SK-N-SH treated with all-trans-retinoic acid at 6 μM for 48 hours (cell line): ENCODE measurements at regions not wholly inside any gene's neighbourhood (a gene's known extent, or its start where the extent isn't known, plus 50 kb on each side); places are given as distances from the start of the nearest gene placed in this dataset.
A peak's percentile ranks its signal among the peaks of the same experiment; 100 is the strongest.

Experiments
- ATAC-seq: fragments of 200-7000 bp; cut with Tn5 transposase; 3 replicates; pipeline ENCODE4 v1.9.1; 2020; ENCODE audit warnings: mild to moderate bottlenecking, moderate library complexity
- ARNTL ChIP-seq: fragments of 450-650 bp; formaldehyde crosslinking; IDR thresholded peaks from 2 replicates; pipeline ENCODE4 v1.5.0; 2020; ENCODE audit warnings: low read depth, mild to moderate bottlenecking, moderate library complexity, borderline replicate concordance
- BACH2 ChIP-seq: fragments of 250-450 bp; sonication (Bioruptor Pico); IDR thresholded peaks from 2 replicates; pipeline ENCODE4 v1.9.0; 2021; ENCODE audit warnings: mild to moderate bottlenecking, borderline replicate concordance
- CREB5 ChIP-seq: fragments of 250-450 bp; sonication (Bioruptor Pico); IDR thresholded peaks from 2 replicates; pipeline ENCODE4 v1.5.1; 2020; ENCODE audit warnings: low read depth, mild to moderate bottlenecking, moderate library complexity
- CSDC2 ChIP-seq: fragments of 250-450 bp; sonication (Bioruptor Pico); IDR thresholded peaks from 2 replicates; pipeline ENCODE4 v1.5.0; 2020; ENCODE audit warnings: mild to moderate bottlenecking, moderate library complexity
- CSRNP3 ChIP-seq: fragments of 250-450 bp; sonication (Bioruptor Pico); IDR thresholded peaks from 2 replicates; pipeline ENCODE4 v1.5.1; 2021; ENCODE audit warnings: mild to moderate bottlenecking, moderate library complexity
- ESRRG ChIP-seq: fragments of 250-450 bp; sonication (Bioruptor Pico); IDR thresholded peaks from 2 replicates; pipeline ENCODE4 v1.6.1; 2021; ENCODE audit warnings: mild to moderate bottlenecking
- GLIS3 ChIP-seq: fragments of 250-450 bp; sonication (Bioruptor Pico); IDR thresholded peaks from 2 replicates; pipeline ENCODE4 v1.5.0; 2020; ENCODE audit warnings: mild to moderate bottlenecking, moderate library complexity
- ISL1 ChIP-seq: fragments of 250-450 bp; sonication (Bioruptor Pico); IDR thresholded peaks from 2 replicates; pipeline ENCODE4 v2.1.2; 2022; ENCODE audit warnings: mild to moderate bottlenecking, moderate library complexity
- PATZ1 ChIP-seq: fragments of 250-450 bp; sonication (Bioruptor Pico); IDR thresholded peaks from 2 replicates; pipeline ENCODE4 v1.8.0; 2020; ENCODE audit warnings: mild to moderate bottlenecking, moderate library complexity, borderline replicate concordance
- POU6F1 ChIP-seq: fragments of 250-450 bp; sonication (Bioruptor Pico); IDR thresholded peaks from 2 replicates; pipeline ENCODE4 v1.8.0; 2021; ENCODE audit warnings: low read depth, mild to moderate bottlenecking, moderate library complexity, borderline replicate concordance
- PPARA ChIP-seq: fragments of 250-450 bp; sonication (Bioruptor Pico); IDR thresholded peaks from 2 replicates; pipeline ENCODE4 v1.5.0; 2020; ENCODE audit warnings: mild to moderate bottlenecking, borderline replicate concordance
- SNAI2 ChIP-seq: fragments of 250-450 bp; sonication (Bioruptor Pico); IDR thresholded peaks from 2 replicates; pipeline ENCODE4 v1.5.0; 2020; ENCODE audit warnings: mild to moderate bottlenecking, moderate library complexity
- TCF4 ChIP-seq: fragments of 250-450 bp; sonication (Bioruptor Pico); IDR thresholded peaks from 2 replicates; pipeline ENCODE4 v1.8.0; 2021; ENCODE audit warnings: mild to moderate bottlenecking, moderate library complexity, borderline replicate concordance
- TOX ChIP-seq: fragments of 250-450 bp; sonication (Bioruptor Pico); IDR thresholded peaks from 2 replicates; pipeline ENCODE4 v1.8.0; 2021; ENCODE audit warnings: mild to moderate bottlenecking, moderate library complexity, borderline replicate concordance
- TSHZ2 ChIP-seq: fragments of 250-450 bp; sonication (Bioruptor Pico); IDR thresholded peaks from 2 replicates; pipeline ENCODE4 v1.5.0; 2020; ENCODE audit warnings: mild to moderate bottlenecking, moderate library complexity
- ZC3H10 ChIP-seq: fragments of 250-450 bp; sonication (Bioruptor Pico); IDR thresholded peaks from 2 replicates; pipeline ENCODE4 v1.5.1; 2021; ENCODE audit warnings: mild to moderate bottlenecking, moderate library complexity
- ZNF70 ChIP-seq: fragments of 450-650 bp; formaldehyde crosslinking; IDR thresholded peaks from 2 replicates; pipeline ENCODE4 v1.5.0; 2020; ENCODE audit warnings: mild to moderate bottlenecking, moderate library complexity
- ZNF8 ChIP-seq: fragments of 450-650 bp; formaldehyde crosslinking; IDR thresholded peaks from 2 replicates; pipeline ENCODE4 v1.5.0; 2020; ENCODE audit warnings: mild to moderate bottlenecking, moderate library complexity

- TF ChIP-seq SNAI2 (CRISPR knock-in tag) (no peak), ZNF70 (CRISPR knock-in tag) (no peak), ISL1 (CRISPR knock-in tag) (no peak), ZC3H10 (CRISPR knock-in tag) (no peak), TSHZ2 (CRISPR knock-in tag) (no peak), TCF4 (no peak), PPARA (CRISPR knock-in tag) (no peak), GLIS3 (CRISPR knock-in tag) (no peak)
- TF ChIP-seq, all 23 proteins: peak for 0
- no peak for ATAC-seq
These were observed 357.6 kb downstream of the RAD51AP2 start for GRCh38 chr2:17160594-17160993.

- TF ChIP-seq CSDC2, result no peak
- no peak for TF ChIP-seq ARNTL
- no peak for TF ChIP-seq ESRRG (CRISPR knock-in tag)
- ATAC-seq, result no peak
These were observed 362.2 kb downstream of the RAD51AP2 start for GRCh38 chr2:17156086-17156485.

GRCh38 chr2:17149945-17150344 lies 368.3 kb downstream of the RAD51AP2 start:
- TF ChIP-seq ZNF8 (no peak), ESRRG (CRISPR knock-in tag) (no peak), SNAI2 (CRISPR knock-in tag) (no peak), TSHZ2 (CRISPR knock-in tag) (no peak), POU6F1 (no peak), TOX (CRISPR knock-in tag) (no peak), ZC3H10 (CRISPR knock-in tag) (no peak), PATZ1 (CRISPR knock-in tag) (no peak)
- ATAC-seq, result no peak

GRCh38 chr2:17148407-17149145 lies 369.7 kb downstream of the RAD51AP2 start:
- peak; percentile 50; the same call in 1 of the 3 replicates for ATAC-seq

GRCh38 chr2:17146358-17146757 lies 371.9 kb downstream of the RAD51AP2 start:
- no peak for ATAC-seq
- TF ChIP-seq PPARA (CRISPR knock-in tag) (no peak), BACH2 (CRISPR knock-in tag) (no peak), CREB5 (CRISPR knock-in tag) (no peak), CSRNP3 (CRISPR knock-in tag) (no peak), ARNTL (no peak), TSHZ2 (CRISPR knock-in tag) (no peak), ZC3H10 (CRISPR knock-in tag) (no peak), ESRRG (CRISPR knock-in tag) (no peak)

More at GRCh38 chr2:17148407-17149145, 369.7 kb downstream of the RAD51AP2 start:
- TF ChIP-seq SNAI2 (CRISPR knock-in tag) (no peak), ARNTL (no peak), ZNF8 (no peak)
